ENCODE measurements at regions not wholly inside any gene's neighbourhood (a gene's known extent, or its start where the extent isn't known, plus 50 kb on each side); places are given as distances from the start of the nearest gene placed in this dataset.

GRCh38 chr2:20557635-20558034 lies 93.3 kb downstream of the HS1BP3 start:
- Histone ChIP-seq H2BK5ac (ENCODE audit: low read length) (no peak overlapping the region), H3K18ac (ENCODE audit: low read length) (no peak overlapping the region), H3K36me3 (replicated peaks in 1 of 2; ENCODE audit: control insufficient read depth in 2 of 2, insufficient read depth in 2 of 2, low read length in 2 of 2) (no peaks in the 10 kb centered on the region), H3K27ac (replicated peaks; ENCODE audit: low read length) (no peak overlapping the region), H3K23ac (ENCODE audit: low read depth, low read length, poor library complexity) (no peak overlapping the region), H3K79me1 (ENCODE audit: low read depth, low read length) (no peaks in the 10 kb centered on the region), H2BK12ac (ENCODE audit: low read length) (no peak overlapping the region), H2BK15ac (ENCODE audit: low read length) (no peak overlapping the region), H3K4me3 (ENCODE audit: low read length in 2 of 2) (no peak overlapping the region), H4K91ac (ENCODE audit: low read depth, low read length, poor library complexity) (no peak overlapping the region), H3K9ac (ENCODE audit: low read depth, low read length, poor library complexity) (no peak overlapping the region), H3K4ac (ENCODE audit: low read length) (no peak overlapping the region), H3K14ac (ENCODE audit: low read length) (no peak overlapping the region), H2AK5ac (ENCODE audit: low read depth, low read length) (no peak overlapping the region), H3K9me3 (replicated peaks in 1 of 2; ENCODE audit: control insufficient read depth in 2 of 2, insufficient read depth in 1 of 2, low read depth in 1 of 2, low read length in 2 of 2) (no peaks in the 10 kb centered on the region), H3K4me1 (ENCODE audit: control insufficient read depth in 2 of 2, insufficient read depth in 1 of 2, low read depth in 1 of 2, low read length in 2 of 2) (peaks cover 11 to 15% of the 10 kb centered on the region in 2 donors), H3K4me2 (ENCODE audit: insufficient read depth, low read length, poor library complexity, severe bottlenecking) (no peak overlapping the region), H2AFZ (ENCODE audit: low read length) (no peak overlapping the region), H2BK120ac (ENCODE audit: low read depth, low read length) (no peak overlapping the region), H4K8ac (ENCODE audit: low read depth, low read length) (no peak overlapping the region), H3K27me3 (ENCODE audit: control insufficient read depth in 3 of 3, insufficient read depth in 3 of 3, low read depth in 1 of 3, low read length in 3 of 3) (no peaks in the 10 kb centered on the region)
- no peak for DNase-seq (ENCODE audit: low spot score)
- WGBS, 2 donors (ENCODE audit: extremely low coverage in 2 of 2, insufficient read length in 2 of 2, insufficient replicate concordance in 1 of 2), result no CpG with 5 or more reads among the region's 3 CpGs

- no peaks in the 10 kb centered on the region for H3K27me3 ChIP-seq (ENCODE audit: control insufficient read depth in 3 of 3, insufficient read depth in 3 of 3, low read depth in 1 of 3, low read length in 3 of 3)
- H2BK15ac ChIP-seq (ENCODE audit: low read length), result no peak overlapping the region
- H3K4me3 ChIP-seq (ENCODE audit: low read length in 2 of 2), result no peak overlapping the region
- no peak overlapping the region for H2BK12ac ChIP-seq (ENCODE audit: low read length)
- no peak overlapping the region for H3K4me2 ChIP-seq (ENCODE audit: insufficient read depth, low read length, poor library complexity, severe bottlenecking)
- H4K8ac ChIP-seq (ENCODE audit: low read depth, low read length), result no peak overlapping the region
- peak overlapping the region; percentile 54 for H3K18ac ChIP-seq (ENCODE audit: low read length)
- no peaks in the 10 kb centered on the region for H3K79me1 ChIP-seq (ENCODE audit: low read depth, low read length)
- no peaks in the 10 kb centered on the region for H3K9me3 ChIP-seq (replicated peaks in 1 of 2; ENCODE audit: control insufficient read depth in 2 of 2, insufficient read depth in 1 of 2, low read depth in 1 of 2, low read length in 2 of 2)
- peaks cover 14 to 21% of the 10 kb centered on the region in 2 donors for H3K4me1 ChIP-seq (ENCODE audit: control insufficient read depth in 2 of 2, insufficient read depth in 1 of 2, low read depth in 1 of 2, low read length in 2 of 2)
- no peak overlapping the region for H2AFZ ChIP-seq (ENCODE audit: low read length)
- no peaks in the 10 kb centered on the region for H3K36me3 ChIP-seq (replicated peaks in 1 of 2; ENCODE audit: control insufficient read depth in 2 of 2, insufficient read depth in 2 of 2, low read length in 2 of 2)
- H3K9ac ChIP-seq (ENCODE audit: low read depth, low read length, poor library complexity), result no peak overlapping the region
- H2AK5ac ChIP-seq (ENCODE audit: low read depth, low read length), result peak overlapping the region; percentile 60
- H3K4ac ChIP-seq (ENCODE audit: low read length), result no peak overlapping the region
- H3K27ac ChIP-seq (replicated peaks; ENCODE audit: low read length), result no peak overlapping the region
- H2BK120ac ChIP-seq (ENCODE audit: low read depth, low read length), result no peak overlapping the region
- no peak overlapping the region for H2BK5ac ChIP-seq (ENCODE audit: low read length)
- H3K14ac ChIP-seq (ENCODE audit: low read length), result no peak overlapping the region
- H4K91ac ChIP-seq (ENCODE audit: low read depth, low read length, poor library complexity), result no peak overlapping the region
- no peak for DNase-seq (ENCODE audit: low spot score)
- no CpG with 5 or more reads among the region's 12 CpGs for WGBS, 2 donors (ENCODE audit: extremely low coverage in 2 of 2, insufficient read length in 2 of 2, insufficient replicate concordance in 1 of 2)
- H3K23ac ChIP-seq (ENCODE audit: low read depth, low read length, poor library complexity), result no peak overlapping the region
Observed at GRCh38 chr2:20558391-20559150, 92.3 kb downstream of the HS1BP3 start.

GRCh38 chr2:20559277-20559676 lies 91.6 kb downstream of the HS1BP3 start:
- Histone ChIP-seq H2AFZ (ENCODE audit: low read length) (no peak overlapping the region), H3K9me3 (replicated peaks in 1 of 2; ENCODE audit: control insufficient read depth in 2 of 2, insufficient read depth in 1 of 2, low read depth in 1 of 2, low read length in 2 of 2) (no peaks in the 10 kb centered on the region), H2BK120ac (ENCODE audit: low read depth, low read length) (no peak overlapping the region), H2BK15ac (ENCODE audit: low read length) (no peak overlapping the region), H3K4ac (ENCODE audit: low read length) (no peak overlapping the region), H3K4me3 (ENCODE audit: low read length in 2 of 2) (no peak overlapping the region), H3K23ac (ENCODE audit: low read depth, low read length, poor library complexity) (no peak overlapping the region), H3K18ac (ENCODE audit: low read length) (no peak overlapping the region), H3K27ac (replicated peaks; ENCODE audit: low read length) (no peak overlapping the region), H2AK5ac (ENCODE audit: low read depth, low read length) (no peak overlapping the region), H3K9ac (ENCODE audit: low read depth, low read length, poor library complexity) (no peak overlapping the region), H2BK5ac (ENCODE audit: low read length) (no peak overlapping the region), H3K27me3 (ENCODE audit: control insufficient read depth in 3 of 3, insufficient read depth in 3 of 3, low read depth in 1 of 3, low read length in 3 of 3) (no peaks in the 10 kb centered on the region), H3K79me1 (ENCODE audit: low read depth, low read length) (no peaks in the 10 kb centered on the region), H4K8ac (ENCODE audit: low read depth, low read length) (no peak overlapping the region), H3K4me2 (ENCODE audit: insufficient read depth, low read length, poor library complexity, severe bottlenecking) (no peak overlapping the region), H3K4me1 (ENCODE audit: control insufficient read depth in 2 of 2, insufficient read depth in 1 of 2, low read depth in 1 of 2, low read length in 2 of 2) (peaks cover 14 to 21% of the 10 kb centered on the region in 2 donors), H2BK12ac (ENCODE audit: low read length) (no peak overlapping the region), H3K14ac (ENCODE audit: low read length) (no peak overlapping the region), H3K36me3 (replicated peaks in 1 of 2; ENCODE audit: control insufficient read depth in 2 of 2, insufficient read depth in 2 of 2, low read length in 2 of 2) (no peaks in the 10 kb centered on the region), H4K91ac (ENCODE audit: low read depth, low read length, poor library complexity) (no peak overlapping the region)
- DNase-seq (ENCODE audit: low spot score), result no peak
- WGBS, 2 donors (ENCODE audit: extremely low coverage in 2 of 2, insufficient read length in 2 of 2, insufficient replicate concordance in 1 of 2), result no CpG with 5 or more reads among the region's 3 CpGs

GRCh38 chr2:20560011-20560410 lies 90.9 kb downstream of the HS1BP3 start:
- Histone ChIP-seq H2AK5ac (ENCODE audit: low read depth, low read length) (peak overlapping the region; percentile 38), H3K4me1 (ENCODE audit: control insufficient read depth in 2 of 2, insufficient read depth in 1 of 2, low read depth in 1 of 2, low read length in 2 of 2) (peaks cover 14 to 21% of the 10 kb centered on the region in 2 donors)
- WGBS, 2 donors (ENCODE audit: extremely low coverage in 2 of 2, insufficient read length in 2 of 2, insufficient replicate concordance in 1 of 2), result no CpG with 5 or more reads among the region's 1 CpG

More at GRCh38 chr2:20560011-20560410, 90.9 kb downstream of the HS1BP3 start:
- H2BK15ac ChIP-seq (ENCODE audit: low read length), result no peak overlapping the region
- H3K23ac ChIP-seq (ENCODE audit: low read depth, low read length, poor library complexity), result no peak overlapping the region
- peak overlapping the region; percentile 83 for H3K18ac ChIP-seq (ENCODE audit: low read length)
- H3K4ac ChIP-seq (ENCODE audit: low read length), result no peak overlapping the region
- peak overlapping the region; percentile 52 for H2BK120ac ChIP-seq (ENCODE audit: low read depth, low read length)
- no peak overlapping the region for H2AFZ ChIP-seq (ENCODE audit: low read length)
- H3K36me3 ChIP-seq (replicated peaks in 1 of 2; ENCODE audit: control insufficient read depth in 2 of 2, insufficient read depth in 2 of 2, low read length in 2 of 2), result no peaks in the 10 kb centered on the region
- H2BK12ac ChIP-seq (ENCODE audit: low read length), result peak overlapping the region; percentile 30
- DNase-seq (ENCODE audit: low spot score), result no peak
- H3K9me3 ChIP-seq (replicated peaks in 1 of 2; ENCODE audit: control insufficient read depth in 2 of 2, insufficient read depth in 1 of 2, low read depth in 1 of 2, low read length in 2 of 2), result peaks cover 0 to 2% of the 10 kb centered on the region in 2 donors
- H2BK5ac ChIP-seq (ENCODE audit: low read length), result no peak overlapping the region
- H3K79me1 ChIP-seq (ENCODE audit: low read depth, low read length), result no peaks in the 10 kb centered on the region
- no peak overlapping the region for H4K8ac ChIP-seq (ENCODE audit: low read depth, low read length)
- H3K27me3 ChIP-seq (ENCODE audit: control insufficient read depth in 3 of 3, insufficient read depth in 3 of 3, low read depth in 1 of 3, low read length in 3 of 3), result peaks cover 0 to 4% (median 0%) of the 10 kb centered on the region in 3 experiments
- no peak overlapping the region for H4K91ac ChIP-seq (ENCODE audit: low read depth, low read length, poor library complexity)
- no peak overlapping the region for H3K4me3 ChIP-seq (ENCODE audit: low read length in 2 of 2)
- no peak overlapping the region for H3K27ac ChIP-seq (replicated peaks; ENCODE audit: low read length)
- H3K14ac ChIP-seq (ENCODE audit: low read length), result no peak overlapping the region
- H3K4me2 ChIP-seq (ENCODE audit: insufficient read depth, low read length, poor library complexity, severe bottlenecking), result no peak overlapping the region
- no peak overlapping the region for H3K9ac ChIP-seq (ENCODE audit: low read depth, low read length, poor library complexity)

Measured in neuronal stem cell (in vitro differentiated cells).